CD4-positive, alpha-beta T cell (primary cell): ENCODE measurements at regions not wholly inside any gene's neighbourhood (a gene's known extent, or its start where the extent isn't known, plus 50 kb on each side); places are given as distances from the start of the nearest gene placed in this dataset.

Source experiments
- ATAC-seq: fragments of 200-7000 bp; cut with Tn5 transposase; one replicate; pipeline ENCODE4 v1.10.0; 2022; ENCODE audit warnings: mild to moderate bottlenecking; ENCODE audit not compliant: poor library complexity
- CTCF ChIA-PET: fragments of 350-600 bp; sonication (Branson Sonifier 250); formaldehyde crosslinking; loops from one replicate; lab custom pipeline; 2021; ENCODE audit warnings: antibody characterized with exemption, inconsistent platforms; lab: Charles Lee
- POLR2A ChIA-PET: fragments of 350-600 bp; sonication (Branson Sonifier 250); formaldehyde crosslinking; loops from one replicate; lab custom pipeline; 2021; ENCODE audit warnings: antibody characterized with exemption, inconsistent platforms; lab: Charles Lee
- DNase-seq, 14 experiments: peaks; one replicate each; pipeline ENCODE4 v3.0.0-alpha.2; 2013 to 2020; ENCODE audit warnings: mixed read lengths in 2 of 14
- H3K27ac ChIP-seq, 2 donors: one replicate each; pipeline versions ENCODE4 v1.5.1 to v1.7.0; 2013; ENCODE audit warnings: low read length in 2 of 2, low read depth in 1 of 2, mild to moderate bottlenecking in 1 of 2
- H3K27me3 ChIP-seq, 2 experiments: 1 replicate in 1 of 2; 2 replicates in 1 of 2; pipeline versions ENCODE4 v1.6.1 to v1.7.0; 2013; ENCODE audit warnings: low read length in 2 of 2, control low read depth in 1 of 2, mild to moderate bottlenecking in 1 of 2, moderate library complexity in 1 of 2; ENCODE audit not compliant: insufficient read depth in 2 of 2, control insufficient read depth in 1 of 2
- H3K36me3 ChIP-seq: one replicate; pipeline ENCODE4 v1.6.1; 2013; ENCODE audit warnings: low read length, control low read depth; ENCODE audit not compliant: insufficient read depth
- H3K4me1 ChIP-seq: one replicate; pipeline ENCODE4 v1.6.1; 2013; ENCODE audit warnings: low read length, control low read depth; ENCODE audit not compliant: insufficient read depth
- H3K4me3 ChIP-seq: one replicate; pipeline ENCODE4 v1.5.1; 2013; ENCODE audit warnings: mild to moderate bottlenecking, low read length, moderate library complexity
- H3K9me3 ChIP-seq, 2 experiments: 1 replicate in 1 of 2; 2 replicates in 1 of 2; pipeline versions ENCODE4 v1.6.1 to v1.7.0; 2013; ENCODE audit warnings: low read length in 2 of 2, mild to moderate bottlenecking in 2 of 2, control low read depth in 1 of 2, moderate library complexity in 1 of 2; ENCODE audit not compliant: control insufficient read depth in 1 of 2, insufficient read depth in 1 of 2
- H3K27ac Mint-ChIP-seq: one replicate; pipeline ENCODE4 v1.8.0; 2020; ENCODE audit warnings: mixed read lengths
- H3K27me3 Mint-ChIP-seq: one replicate; pipeline ENCODE4 v1.8.0; 2021; ENCODE audit warnings: mixed read lengths
- H3K36me3 Mint-ChIP-seq: one replicate; pipeline ENCODE4 v1.8.0; 2021; ENCODE audit warnings: low read depth, mixed read lengths
- H3K4me1 Mint-ChIP-seq: one replicate; pipeline ENCODE4 v1.8.0; 2021; ENCODE audit warnings: low read depth, mixed read lengths
- H3K4me3 Mint-ChIP-seq: one replicate; pipeline ENCODE4 v1.8.0; 2020; ENCODE audit warnings: mild to moderate bottlenecking, mixed read lengths
- H3K9me3 Mint-ChIP-seq: one replicate; pipeline ENCODE4 v1.8.0; 2020; ENCODE audit warnings: mixed read lengths
- intact Hi-C, 2 experiments: fragments of 100-400 bp; cut with DNase I in 1 of 2; cut with micrococcal nuclease in 1 of 2; formaldehyde crosslinking; loops; one replicate each; pipeline versions ENCODE4 v1.15.1 to v1.9.0; 2023 to 2025; cut with DNase I, micrococcal nuclease
- TF ChIP-seq, protein P1 (sequence below): fragments of 200-600 bp; IDR thresholded peaks from one replicate; pipeline ENCODE4 v1.8.0; 2022; ENCODE audit warnings: antibody characterized with exemption, mild to moderate bottlenecking

DNA sequence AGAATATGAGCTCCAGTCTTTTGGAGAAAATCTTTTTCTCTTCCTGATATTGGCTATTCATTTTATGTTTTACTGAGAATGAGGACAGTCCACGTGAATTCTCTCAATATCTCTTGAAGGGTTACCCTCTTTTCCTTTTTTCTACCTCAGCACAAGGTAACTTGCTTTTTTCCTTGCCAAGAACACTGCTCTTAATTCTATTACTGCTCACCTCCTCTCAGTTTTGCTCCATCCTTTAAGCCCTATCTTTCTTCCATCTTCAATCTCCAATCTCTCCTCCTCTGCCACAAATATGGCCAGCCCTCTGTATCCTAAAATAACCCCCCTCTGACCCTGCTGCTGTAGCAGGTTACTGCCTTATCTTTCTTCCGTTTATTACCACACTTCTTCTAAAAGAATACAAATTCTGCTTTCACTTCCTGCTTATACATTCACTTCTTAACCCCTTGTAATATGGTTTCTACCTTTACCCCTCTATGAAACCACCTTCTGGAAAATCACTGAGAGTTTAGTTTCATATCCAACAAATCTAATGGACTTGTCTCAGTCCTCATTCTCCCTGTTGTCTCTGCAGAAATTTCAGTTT, 89.0 kb downstream of the NFKBIZ start:
- H3K9me3 Mint-ChIP-seq: no peaks in the 10 kb centered on the region
- no peak overlapping the region for H3K4me3 Mint-ChIP-seq
- ChIA-PET POLR2A (interaction anchor here (0.6 to 3.7 kb wide), 3 partner anchors 89 to 124 kb away, joined by 3 to 25 read pairs (median 3); partner anchors contain the start of gene NFKBIZ), CTCF (no interaction called here)
- H3K36me3 Mint-ChIP-seq: no peaks in the 10 kb centered on the region
- TF ChIP-seq, protein P1, sequence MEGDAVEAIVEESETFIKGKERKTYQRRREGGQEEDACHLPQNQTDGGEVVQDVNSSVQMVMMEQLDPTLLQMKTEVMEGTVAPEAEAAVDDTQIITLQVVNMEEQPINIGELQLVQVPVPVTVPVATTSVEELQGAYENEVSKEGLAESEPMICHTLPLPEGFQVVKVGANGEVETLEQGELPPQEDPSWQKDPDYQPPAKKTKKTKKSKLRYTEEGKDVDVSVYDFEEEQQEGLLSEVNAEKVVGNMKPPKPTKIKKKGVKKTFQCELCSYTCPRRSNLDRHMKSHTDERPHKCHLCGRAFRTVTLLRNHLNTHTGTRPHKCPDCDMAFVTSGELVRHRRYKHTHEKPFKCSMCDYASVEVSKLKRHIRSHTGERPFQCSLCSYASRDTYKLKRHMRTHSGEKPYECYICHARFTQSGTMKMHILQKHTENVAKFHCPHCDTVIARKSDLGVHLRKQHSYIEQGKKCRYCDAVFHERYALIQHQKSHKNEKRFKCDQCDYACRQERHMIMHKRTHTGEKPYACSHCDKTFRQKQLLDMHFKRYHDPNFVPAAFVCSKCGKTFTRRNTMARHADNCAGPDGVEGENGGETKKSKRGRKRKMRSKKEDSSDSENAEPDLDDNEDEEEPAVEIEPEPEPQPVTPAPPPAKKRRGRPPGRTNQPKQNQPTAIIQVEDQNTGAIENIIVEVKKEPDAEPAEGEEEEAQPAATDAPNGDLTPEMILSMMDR: no peak
- intact Hi-C loops: loop anchor here (1.0 to 5.0 kb wide), 4 partner anchors 38 to 119 kb away; no protein-coding TSS in a partner anchor
- Histone ChIP-seq H3K4me1 (peaks cover 24% of the 10 kb centered on the region), H3K36me3 (no peaks in the 10 kb centered on the region), H3K4me3 (no peak overlapping the region), H3K9me3 (no peaks in the 10 kb centered on the region), H3K27me3 (no peaks in the 10 kb centered on the region), H3K27ac (peak overlapping the region in 1 of 2 donors; percentile 16)
- DNase-seq: peak in 2 of 14 experiments; percentile 33 to 57
- no peak overlapping the region for H3K27ac Mint-ChIP-seq
- peaks cover 39% of the 10 kb centered on the region for H3K4me1 Mint-ChIP-seq
- no peaks in the 10 kb centered on the region for H3K27me3 Mint-ChIP-seq
- ATAC-seq: peak; percentile 16

DNA sequence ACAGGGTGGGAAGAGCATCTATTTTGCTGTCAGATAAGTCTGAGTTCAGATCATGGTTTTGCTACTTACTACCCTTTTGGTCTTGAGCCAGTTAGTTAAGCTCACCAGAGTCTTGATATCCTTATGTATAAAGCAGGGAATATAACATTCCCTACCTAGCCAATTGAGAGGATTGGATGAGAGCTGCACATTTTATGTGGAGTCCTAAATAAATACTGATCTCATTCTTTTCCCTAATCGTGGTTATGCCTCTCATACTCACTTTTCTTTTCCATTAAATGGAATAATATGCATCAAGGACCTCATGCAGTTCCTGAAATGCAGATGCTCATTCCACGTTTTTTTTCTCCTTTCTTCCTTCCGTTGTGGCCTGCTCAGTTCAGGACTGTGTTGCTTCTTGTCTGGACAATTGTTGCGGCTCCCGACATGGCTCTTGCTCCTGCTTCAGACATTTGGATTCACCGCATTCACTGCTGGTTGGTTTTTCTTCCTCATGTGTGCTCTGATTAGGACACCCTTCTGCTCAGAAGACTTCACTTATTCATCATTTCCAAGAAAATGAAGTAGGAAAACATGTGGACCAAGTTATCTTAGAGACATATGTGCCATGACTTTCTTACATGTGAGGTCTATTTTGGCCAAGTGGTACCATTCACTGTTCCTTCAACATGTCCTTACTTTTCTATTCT, 90.2 kb downstream of the NFKBIZ start:
- TF ChIP-seq, protein P1: no peak
- POLR2A ChIA-PET: interaction anchor here (0.6 to 1.2 kb wide), 2 partner anchors 87 to 90 kb away, joined by 3 to 4 read pairs; partner anchors contain the start of gene NFKBIZ
- Histone ChIP-seq H3K4me3 (no peak overlapping the region), H3K27ac (no peak overlapping the region), H3K9me3 (no peaks in the 10 kb centered on the region), H3K4me1 (peaks cover 24% of the 10 kb centered on the region), H3K36me3 (no peaks in the 10 kb centered on the region), H3K27me3 (no peaks in the 10 kb centered on the region)
- H3K9me3 Mint-ChIP-seq: no peaks in the 10 kb centered on the region
- intact Hi-C loops: loop anchor here (5.0 kb wide), 3 partner anchors 77 to 118 kb away; no protein-coding TSS in a partner anchor
- H3K27ac Mint-ChIP-seq: no peak overlapping the region
- H3K27me3 Mint-ChIP-seq: no peaks in the 10 kb centered on the region
- no peak overlapping the region for H3K4me3 Mint-ChIP-seq
- ATAC-seq (no peak), DNase-seq (no peak)
- H3K36me3 Mint-ChIP-seq: no peaks in the 10 kb centered on the region
- CTCF ChIA-PET: no interaction called here
- peaks cover 40% of the 10 kb centered on the region for H3K4me1 Mint-ChIP-seq

DNA sequence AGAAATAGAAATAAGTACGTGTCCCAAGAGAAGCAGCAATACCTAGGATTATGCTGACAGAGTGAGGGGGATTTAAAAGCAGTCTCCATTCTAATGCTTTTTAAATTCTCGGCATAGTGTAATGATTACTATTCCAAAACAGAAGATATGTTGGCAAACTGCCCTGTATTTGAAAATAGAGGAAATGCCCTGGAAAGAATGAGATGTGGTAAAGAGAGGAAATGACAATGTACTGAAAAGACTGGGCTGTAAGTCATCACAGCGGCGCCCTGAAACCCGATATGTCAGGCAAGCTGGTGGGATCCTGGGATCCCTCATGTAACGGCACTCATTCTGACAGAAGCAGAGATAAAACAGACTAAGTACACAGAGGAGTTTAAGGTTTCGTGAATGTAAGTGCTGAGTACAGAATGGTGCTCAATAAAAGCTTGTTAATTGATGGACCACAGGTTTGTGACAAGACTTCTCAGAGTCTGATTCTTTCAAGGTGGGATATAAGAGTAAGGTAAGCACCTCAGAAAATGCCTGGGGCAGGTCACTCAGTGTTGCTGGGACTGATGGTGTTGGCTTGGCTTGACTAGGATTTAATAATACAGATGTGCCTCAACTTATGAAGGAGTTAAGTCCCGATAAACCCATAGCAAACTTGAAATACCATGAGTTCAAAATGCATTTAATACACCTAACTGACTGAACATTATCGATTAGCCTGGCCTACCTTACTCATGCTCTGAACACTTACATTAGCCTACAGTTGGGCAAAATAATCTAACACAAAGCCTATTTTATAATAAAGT, 91.4 kb downstream of the NFKBIZ start:
- no peaks in the 10 kb centered on the region for H3K36me3 Mint-ChIP-seq
- no peaks in the 10 kb centered on the region for H3K27me3 Mint-ChIP-seq
- no peak overlapping the region for H3K27ac Mint-ChIP-seq
- no peak overlapping the region for H3K4me3 ChIP-seq
- intact Hi-C loops: no loop called here
- ChIA-PET CTCF (no interaction called here), POLR2A (interaction anchor here (1.2 kb wide), 1 partner anchor 89 kb away, joined by 4 read pairs; no protein-coding TSS in a partner anchor)
- peak in 4 of 14 experiments; percentile 35 to 65 (median 55) for DNase-seq
- H3K9me3 Mint-ChIP-seq: no peaks in the 10 kb centered on the region
- no peak overlapping the region for H3K4me3 Mint-ChIP-seq
- H3K9me3 ChIP-seq: no peaks in the 10 kb centered on the region
- no peaks in the 10 kb centered on the region for H3K36me3 ChIP-seq
- ATAC-seq: no peak
- TF ChIP-seq, protein P1: no peak
- H3K4me1 ChIP-seq: peaks cover 18% of the 10 kb centered on the region
- peaks cover 34% of the 10 kb centered on the region for H3K4me1 Mint-ChIP-seq
- H3K27me3 ChIP-seq: no peaks in the 10 kb centered on the region
- no peak overlapping the region for H3K27ac ChIP-seq
